ENCODE measurements at regions not wholly inside any gene's neighbourhood (a gene's known extent, or its start where the extent isn't known, plus 50 kb on each side); places are given as distances from the start of the nearest gene placed in this dataset.
"Not testable (repeated sequence)": the region's sequence is repeated elsewhere in the genome, so short reads cannot be mapped to it uniquely, and the experiment has no call there.

GRCh38 chr1:182305861-182306260 is 85.7 kb downstream of the GLUL start:
- H3K27me3 ChIP-seq (replicated peaks; ENCODE audit: control insufficient read depth, insufficient read depth, low read length), result no peaks in the 10 kb centered on the region
- no peaks in the 10 kb centered on the region for H3K36me3 ChIP-seq (ENCODE audit: control insufficient read depth, insufficient read depth, low read length, severe bottlenecking)
- H3K9ac ChIP-seq (ENCODE audit: low read length), result no peak overlapping the region
- no peaks in the 10 kb centered on the region for H3K9me3 ChIP-seq (ENCODE audit: control insufficient read depth, low read length)
- H3K4me1 ChIP-seq (ENCODE audit: control insufficient read depth, insufficient read depth, low read length), result peaks cover 36% of the 10 kb centered on the region
- no peak overlapping the region for H3K4me3 ChIP-seq (ENCODE audit: low read length)
- DNase-seq (ENCODE audit: low read depth), result no peak

- H3K4me3 ChIP-seq (ENCODE audit: low read length), result no peak overlapping the region
- no peak overlapping the region for H3K9ac ChIP-seq (ENCODE audit: low read length)
- no peaks in the 10 kb centered on the region for H3K27me3 ChIP-seq (replicated peaks; ENCODE audit: control insufficient read depth, insufficient read depth, low read length)
- no peak for DNase-seq (ENCODE audit: low read depth)
- peaks cover 45% of the 10 kb centered on the region for H3K4me1 ChIP-seq (ENCODE audit: control insufficient read depth, insufficient read depth, low read length)
- H3K9me3 ChIP-seq (ENCODE audit: control insufficient read depth, low read length), result no peaks in the 10 kb centered on the region
- no peaks in the 10 kb centered on the region for H3K36me3 ChIP-seq (ENCODE audit: control insufficient read depth, insufficient read depth, low read length, severe bottlenecking)
Observed at GRCh38 chr1:182304627-182305026, 87.0 kb downstream of the GLUL start.

- H3K9ac ChIP-seq (ENCODE audit: low read length), result peak overlapping the region; percentile 12
- DNase-seq (ENCODE audit: low read depth), result no peak
- H3K27me3 ChIP-seq (replicated peaks; ENCODE audit: control insufficient read depth, insufficient read depth, low read length), result no peaks in the 10 kb centered on the region
- H3K9me3 ChIP-seq (ENCODE audit: control insufficient read depth, low read length), result no peaks in the 10 kb centered on the region
- no peak overlapping the region for H3K4me3 ChIP-seq (ENCODE audit: low read length)
- peaks cover 45% of the 10 kb centered on the region for H3K4me1 ChIP-seq (ENCODE audit: control insufficient read depth, insufficient read depth, low read length)
- no peaks in the 10 kb centered on the region for H3K36me3 ChIP-seq (ENCODE audit: control insufficient read depth, insufficient read depth, low read length, severe bottlenecking)
Observed at GRCh38 chr1:182304218-182304617, 87.4 kb downstream of the GLUL start.

GRCh38 chr1:182303778-182304177 is 87.8 kb downstream of the GLUL start:
- peaks cover 45% of the 10 kb centered on the region for H3K4me1 ChIP-seq (ENCODE audit: control insufficient read depth, insufficient read depth, low read length)
- H3K4me3 ChIP-seq (ENCODE audit: low read length), result no peak overlapping the region
- no peaks in the 10 kb centered on the region for H3K36me3 ChIP-seq (ENCODE audit: control insufficient read depth, insufficient read depth, low read length, severe bottlenecking)
- peak overlapping the region; percentile 12 for H3K9ac ChIP-seq (ENCODE audit: low read length)
- DNase-seq (ENCODE audit: low read depth), result peak; percentile 24
- H3K27me3 ChIP-seq (replicated peaks; ENCODE audit: control insufficient read depth, insufficient read depth, low read length), result no peaks in the 10 kb centered on the region
- H3K9me3 ChIP-seq (ENCODE audit: control insufficient read depth, low read length), result no peaks in the 10 kb centered on the region

GRCh38 chr1:182301467-182302198 is 90.0 kb downstream of the GLUL start:
- Histone ChIP-seq H3K9me3 (ENCODE audit: control insufficient read depth, low read length) (no peaks in the 10 kb centered on the region), H3K9ac (ENCODE audit: low read length) (peak overlapping the region; percentile 59), H3K4me3 (ENCODE audit: low read length) (no peak overlapping the region), H3K4me1 (ENCODE audit: control insufficient read depth, insufficient read depth, low read length) (peaks cover 45% of the 10 kb centered on the region), H3K36me3 (ENCODE audit: control insufficient read depth, insufficient read depth, low read length, severe bottlenecking) (no peaks in the 10 kb centered on the region), H3K27me3 (replicated peaks; ENCODE audit: control insufficient read depth, insufficient read depth, low read length) (no peaks in the 10 kb centered on the region)
- peak; percentile 48 for DNase-seq (ENCODE audit: low read depth)

GRCh38 chr1:182301026-182301436 is 90.6 kb downstream of the GLUL start:
- Histone ChIP-seq H3K27me3 (replicated peaks; ENCODE audit: control insufficient read depth, insufficient read depth, low read length) (no peaks in the 10 kb centered on the region), H3K9me3 (ENCODE audit: control insufficient read depth, low read length) (no peaks in the 10 kb centered on the region), H3K4me3 (ENCODE audit: low read length) (no peak overlapping the region), H3K4me1 (ENCODE audit: control insufficient read depth, insufficient read depth, low read length) (peaks cover 45% of the 10 kb centered on the region), H3K9ac (ENCODE audit: low read length) (peak overlapping the region; percentile 13), H3K36me3 (ENCODE audit: control insufficient read depth, insufficient read depth, low read length, severe bottlenecking) (no peaks in the 10 kb centered on the region)
- DNase-seq (ENCODE audit: low read depth), result no peak

GRCh38 chr1:182299728-182300616 is 91.6 kb downstream of the GLUL start:
- H3K36me3 ChIP-seq (ENCODE audit: control insufficient read depth, insufficient read depth, low read length, severe bottlenecking), result no peaks in the 10 kb centered on the region
- peaks cover 45% of the 10 kb centered on the region for H3K4me1 ChIP-seq (ENCODE audit: control insufficient read depth, insufficient read depth, low read length)
- DNase-seq (ENCODE audit: low read depth), result peak; percentile 70
- no peaks in the 10 kb centered on the region for H3K27me3 ChIP-seq (replicated peaks; ENCODE audit: control insufficient read depth, insufficient read depth, low read length)
- H3K4me3 ChIP-seq (ENCODE audit: low read length), result no peak overlapping the region
- H3K9me3 ChIP-seq (ENCODE audit: control insufficient read depth, low read length), result no peaks in the 10 kb centered on the region
- H3K9ac ChIP-seq (ENCODE audit: low read length), result peak overlapping the region; percentile 63

GRCh38 chr1:182299054-182299727 is 92.4 kb downstream of the GLUL start:
- not testable (repeated sequence) for H3K9me3 ChIP-seq (ENCODE audit: control insufficient read depth, low read length); H3K36me3 ChIP-seq (ENCODE audit: control insufficient read depth, insufficient read depth, low read length, severe bottlenecking); H3K27me3 ChIP-seq (replicated peaks; ENCODE audit: control insufficient read depth, insufficient read depth, low read length); H3K9ac ChIP-seq (ENCODE audit: low read length); H3K4me3 ChIP-seq (ENCODE audit: low read length); DNase-seq (ENCODE audit: low read depth)
- peaks cover 37% of the 10 kb centered on the region for H3K4me1 ChIP-seq (ENCODE audit: control insufficient read depth, insufficient read depth, low read length)

- no peaks in the 10 kb centered on the region for H3K9me3 ChIP-seq (ENCODE audit: control insufficient read depth, low read length)
- H3K36me3 ChIP-seq (ENCODE audit: control insufficient read depth, insufficient read depth, low read length, severe bottlenecking), result no peaks in the 10 kb centered on the region
- peaks cover 23% of the 10 kb centered on the region for H3K4me1 ChIP-seq (ENCODE audit: control insufficient read depth, insufficient read depth, low read length)
- no peaks in the 10 kb centered on the region for H3K27me3 ChIP-seq (replicated peaks; ENCODE audit: control insufficient read depth, insufficient read depth, low read length)
- DNase-seq (ENCODE audit: low read depth), result no peak
- no peak overlapping the region for H3K9ac ChIP-seq (ENCODE audit: low read length)
- no peak overlapping the region for H3K4me3 ChIP-seq (ENCODE audit: low read length)
Observed at GRCh38 chr1:182297335-182297734, 94.3 kb downstream of the GLUL start.

GRCh38 chr1:182295697-182296096 is 95.9 kb downstream of the GLUL start:
- DNase-seq (ENCODE audit: low read depth), result no peak
- Histone ChIP-seq H3K4me3 (ENCODE audit: low read length) (no peak overlapping the region), H3K27me3 (replicated peaks; ENCODE audit: control insufficient read depth, insufficient read depth, low read length) (no peaks in the 10 kb centered on the region), H3K9ac (ENCODE audit: low read length) (no peak overlapping the region), H3K9me3 (ENCODE audit: control insufficient read depth, low read length) (no peaks in the 10 kb centered on the region), H3K4me1 (ENCODE audit: control insufficient read depth, insufficient read depth, low read length) (peaks cover 14% of the 10 kb centered on the region), H3K36me3 (ENCODE audit: control insufficient read depth, insufficient read depth, low read length, severe bottlenecking) (no peaks in the 10 kb centered on the region)

GRCh38 chr1:182293119-182293589 is 98.4 kb downstream of the GLUL start:
- H3K4me3 ChIP-seq (ENCODE audit: low read length), result no peak overlapping the region
- peaks cover 27% of the 10 kb centered on the region for H3K4me1 ChIP-seq (ENCODE audit: control insufficient read depth, insufficient read depth, low read length)
- DNase-seq (ENCODE audit: low read depth), result no peak
- no peaks in the 10 kb centered on the region for H3K9me3 ChIP-seq (ENCODE audit: control insufficient read depth, low read length)
- no peak overlapping the region for H3K9ac ChIP-seq (ENCODE audit: low read length)
- H3K27me3 ChIP-seq (replicated peaks; ENCODE audit: control insufficient read depth, insufficient read depth, low read length), result no peaks in the 10 kb centered on the region
- no peaks in the 10 kb centered on the region for H3K36me3 ChIP-seq (ENCODE audit: control insufficient read depth, insufficient read depth, low read length, severe bottlenecking)

Data from adipocyte (in vitro differentiated cells).